Right lobe of liver (tissue), 4 donors: ENCODE measurements at regions not wholly inside any gene's neighbourhood (a gene's known extent, or its start where the extent isn't known, plus 50 kb on each side); places are given as distances from the start of the nearest gene placed in this dataset.
"Not testable (repeated sequence)": the region's sequence is repeated elsewhere in the genome, so short reads cannot be mapped to it uniquely, and the experiment has no call there.

ENCODE experiments used
- POLR2A ChIP-seq: fragments of 450-650 bp; IDR thresholded peaks from one replicate; pipeline ENCODE4 v1.6.1; 2017; ENCODE audit warnings: antibody characterized with exemption, mild to moderate bottlenecking
- TF ChIP-seq, protein P1 (sequence below), 4 donors: fragments of 200-600 bp in 3 of 4; fragments of 450-650 bp in 1 of 4; IDR thresholded peaks; one replicate each; pipeline versions ENCODE4 v1.5.1 to v1.8.0; 2016 to 2022; ENCODE audit warnings: antibody characterized with exemption in 4 of 4, mild to moderate bottlenecking in 2 of 4
- donor health status: DM: no; HTN: no; CAD: no.
- donor health status: DM: no; HTN: no; CAD: no.
- donor health status: DM: no; HTN: yes; CAD: no.

DNA sequence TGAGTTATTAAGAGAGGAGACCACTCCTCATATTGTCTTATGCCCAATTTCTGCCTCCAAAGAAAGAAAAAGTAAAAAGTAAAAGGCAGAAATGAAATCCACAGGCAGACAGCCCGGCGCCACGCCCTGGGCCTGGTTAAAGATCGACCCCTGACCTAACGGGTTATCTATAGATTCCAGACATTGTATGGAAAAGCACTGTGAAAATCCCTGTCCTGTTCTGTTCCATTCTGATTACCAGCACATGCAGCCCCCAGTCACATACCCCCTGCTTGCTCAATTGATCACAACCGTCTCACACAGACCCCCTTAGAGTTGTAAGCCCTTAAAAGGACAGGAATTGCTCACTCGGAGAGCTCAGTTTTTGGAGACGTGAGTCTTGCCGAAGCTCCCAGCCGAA is 1086.6 kb upstream of the INTU start:
- TF ChIP-seq, protein P1, sequence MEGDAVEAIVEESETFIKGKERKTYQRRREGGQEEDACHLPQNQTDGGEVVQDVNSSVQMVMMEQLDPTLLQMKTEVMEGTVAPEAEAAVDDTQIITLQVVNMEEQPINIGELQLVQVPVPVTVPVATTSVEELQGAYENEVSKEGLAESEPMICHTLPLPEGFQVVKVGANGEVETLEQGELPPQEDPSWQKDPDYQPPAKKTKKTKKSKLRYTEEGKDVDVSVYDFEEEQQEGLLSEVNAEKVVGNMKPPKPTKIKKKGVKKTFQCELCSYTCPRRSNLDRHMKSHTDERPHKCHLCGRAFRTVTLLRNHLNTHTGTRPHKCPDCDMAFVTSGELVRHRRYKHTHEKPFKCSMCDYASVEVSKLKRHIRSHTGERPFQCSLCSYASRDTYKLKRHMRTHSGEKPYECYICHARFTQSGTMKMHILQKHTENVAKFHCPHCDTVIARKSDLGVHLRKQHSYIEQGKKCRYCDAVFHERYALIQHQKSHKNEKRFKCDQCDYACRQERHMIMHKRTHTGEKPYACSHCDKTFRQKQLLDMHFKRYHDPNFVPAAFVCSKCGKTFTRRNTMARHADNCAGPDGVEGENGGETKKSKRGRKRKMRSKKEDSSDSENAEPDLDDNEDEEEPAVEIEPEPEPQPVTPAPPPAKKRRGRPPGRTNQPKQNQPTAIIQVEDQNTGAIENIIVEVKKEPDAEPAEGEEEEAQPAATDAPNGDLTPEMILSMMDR (IDR thresholded peaks at IDR 0.05) = not testable (repeated sequence)
- TF ChIP-seq POLR2A = not testable (repeated sequence)
